HL-60 (cell line): ENCODE measurements at regions not wholly inside any gene's neighbourhood (a gene's known extent, or its start where the extent isn't known, plus 50 kb on each side); places are given as distances from the start of the nearest gene placed in this dataset.

ENCODE experiments used
- DNase-seq, 2 experiments: peaks; one replicate each; pipeline ENCODE4 v3.0.0-alpha.2; 2010 to 2020; ENCODE audit warnings: low read depth in 1 of 2, low spot score in 1 of 2
- H3K27ac ChIP-seq: fragments of 250-450 bp; sonication (Bioruptor Pico); replicated peaks from 2 replicates; pipeline ENCODE4 v1.5.1; 2020; ENCODE audit warnings: mild to moderate bottlenecking, moderate library complexity
- H3K27me3 ChIP-seq: fragments of 250-450 bp; sonication (Bioruptor Pico); 2 replicates; pipeline ENCODE4 v1.5.1; 2021; ENCODE audit warnings: mild to moderate bottlenecking, moderate library complexity; ENCODE audit not compliant: insufficient read depth, poor library complexity, severe bottlenecking
- H3K4me3 ChIP-seq: replicated peaks from 2 replicates; pipeline ENCODE4 v1.5.1; 2011; ENCODE audit warnings: mild to moderate bottlenecking, control low read depth, low read length; ENCODE audit not compliant: insufficient read depth
- GABPA ChIP-seq: IDR thresholded peaks from 2 replicates; pipeline ENCODE4 v1.6.1; 2012; ENCODE audit warnings: low read depth
- POLR2AphosphoS5 ChIP-seq: IDR thresholded peaks from 2 replicates; pipeline ENCODE4 v1.6.1; 2012; ENCODE audit warnings: low read depth
- SPI1 ChIP-seq: IDR thresholded peaks from 2 replicates; pipeline ENCODE4 v1.6.1; 2012; ENCODE audit warnings: low read depth, mild to moderate bottlenecking, borderline replicate concordance
- TF ChIP-seq, protein P1 (sequence below): IDR thresholded peaks from one replicate; pipeline ENCODE4 v1.5.1; 2011; ENCODE audit warnings: low read length, control low read depth, inconsistent platforms; ENCODE audit not compliant: insufficient read depth
- TF ChIP-seq, protein P2 (sequence below): IDR thresholded peaks from 2 replicates; pipeline ENCODE4 v1.6.1; 2012; ENCODE audit warnings: low read depth; ENCODE audit not compliant: insufficient replicate concordance

DNA sequence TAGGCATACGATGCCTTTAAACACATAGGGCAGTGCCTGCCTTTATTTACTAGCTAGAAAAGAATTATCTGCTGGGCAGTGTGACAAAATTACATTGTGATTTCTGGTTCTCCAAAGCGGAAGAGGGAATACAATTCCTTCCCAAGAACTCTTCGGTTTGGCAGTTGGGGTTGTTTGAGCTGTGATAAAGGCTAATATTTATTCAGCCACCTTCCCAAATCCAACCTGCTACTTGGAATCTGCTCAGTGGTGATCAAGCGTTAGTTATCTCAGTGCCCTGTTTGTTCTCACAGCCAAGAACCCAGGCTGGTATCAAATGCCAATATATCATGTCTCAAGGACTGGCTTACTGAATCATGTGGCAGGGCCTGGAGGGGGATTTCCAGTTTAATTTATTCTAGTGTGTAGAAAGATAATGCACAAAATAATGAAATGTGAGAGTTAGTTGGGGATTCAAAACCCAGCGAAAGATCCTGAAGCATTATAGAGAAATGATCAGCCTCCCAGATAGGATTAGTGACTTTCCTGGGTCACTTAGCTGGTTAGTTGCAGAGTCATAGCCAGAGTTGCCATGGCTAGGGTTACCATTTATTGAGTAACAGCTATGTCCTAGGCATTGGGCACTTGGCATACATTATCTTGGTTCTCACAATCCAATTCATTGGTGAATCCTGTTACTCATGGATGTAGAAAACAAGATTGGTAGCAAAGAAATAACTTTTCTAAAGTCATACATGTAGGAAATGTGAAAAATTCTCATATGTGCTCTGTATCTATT, 457.0 kb upstream of the KLF4 start:
- DNase-seq: peak; percentile 17 to 25
- H3K4me3 ChIP-seq: no peak overlapping the region
- no peak overlapping the region for H3K27ac ChIP-seq
- no peaks in the 10 kb centered on the region for H3K27me3 ChIP-seq
- TF ChIP-seq, protein P1, sequence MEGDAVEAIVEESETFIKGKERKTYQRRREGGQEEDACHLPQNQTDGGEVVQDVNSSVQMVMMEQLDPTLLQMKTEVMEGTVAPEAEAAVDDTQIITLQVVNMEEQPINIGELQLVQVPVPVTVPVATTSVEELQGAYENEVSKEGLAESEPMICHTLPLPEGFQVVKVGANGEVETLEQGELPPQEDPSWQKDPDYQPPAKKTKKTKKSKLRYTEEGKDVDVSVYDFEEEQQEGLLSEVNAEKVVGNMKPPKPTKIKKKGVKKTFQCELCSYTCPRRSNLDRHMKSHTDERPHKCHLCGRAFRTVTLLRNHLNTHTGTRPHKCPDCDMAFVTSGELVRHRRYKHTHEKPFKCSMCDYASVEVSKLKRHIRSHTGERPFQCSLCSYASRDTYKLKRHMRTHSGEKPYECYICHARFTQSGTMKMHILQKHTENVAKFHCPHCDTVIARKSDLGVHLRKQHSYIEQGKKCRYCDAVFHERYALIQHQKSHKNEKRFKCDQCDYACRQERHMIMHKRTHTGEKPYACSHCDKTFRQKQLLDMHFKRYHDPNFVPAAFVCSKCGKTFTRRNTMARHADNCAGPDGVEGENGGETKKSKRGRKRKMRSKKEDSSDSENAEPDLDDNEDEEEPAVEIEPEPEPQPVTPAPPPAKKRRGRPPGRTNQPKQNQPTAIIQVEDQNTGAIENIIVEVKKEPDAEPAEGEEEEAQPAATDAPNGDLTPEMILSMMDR: no peak
- no peak for TF ChIP-seq POLR2AphosphoS5
- TF ChIP-seq GABPA: no peak
- no peak for TF ChIP-seq SPI1
- TF ChIP-seq, protein P2, sequence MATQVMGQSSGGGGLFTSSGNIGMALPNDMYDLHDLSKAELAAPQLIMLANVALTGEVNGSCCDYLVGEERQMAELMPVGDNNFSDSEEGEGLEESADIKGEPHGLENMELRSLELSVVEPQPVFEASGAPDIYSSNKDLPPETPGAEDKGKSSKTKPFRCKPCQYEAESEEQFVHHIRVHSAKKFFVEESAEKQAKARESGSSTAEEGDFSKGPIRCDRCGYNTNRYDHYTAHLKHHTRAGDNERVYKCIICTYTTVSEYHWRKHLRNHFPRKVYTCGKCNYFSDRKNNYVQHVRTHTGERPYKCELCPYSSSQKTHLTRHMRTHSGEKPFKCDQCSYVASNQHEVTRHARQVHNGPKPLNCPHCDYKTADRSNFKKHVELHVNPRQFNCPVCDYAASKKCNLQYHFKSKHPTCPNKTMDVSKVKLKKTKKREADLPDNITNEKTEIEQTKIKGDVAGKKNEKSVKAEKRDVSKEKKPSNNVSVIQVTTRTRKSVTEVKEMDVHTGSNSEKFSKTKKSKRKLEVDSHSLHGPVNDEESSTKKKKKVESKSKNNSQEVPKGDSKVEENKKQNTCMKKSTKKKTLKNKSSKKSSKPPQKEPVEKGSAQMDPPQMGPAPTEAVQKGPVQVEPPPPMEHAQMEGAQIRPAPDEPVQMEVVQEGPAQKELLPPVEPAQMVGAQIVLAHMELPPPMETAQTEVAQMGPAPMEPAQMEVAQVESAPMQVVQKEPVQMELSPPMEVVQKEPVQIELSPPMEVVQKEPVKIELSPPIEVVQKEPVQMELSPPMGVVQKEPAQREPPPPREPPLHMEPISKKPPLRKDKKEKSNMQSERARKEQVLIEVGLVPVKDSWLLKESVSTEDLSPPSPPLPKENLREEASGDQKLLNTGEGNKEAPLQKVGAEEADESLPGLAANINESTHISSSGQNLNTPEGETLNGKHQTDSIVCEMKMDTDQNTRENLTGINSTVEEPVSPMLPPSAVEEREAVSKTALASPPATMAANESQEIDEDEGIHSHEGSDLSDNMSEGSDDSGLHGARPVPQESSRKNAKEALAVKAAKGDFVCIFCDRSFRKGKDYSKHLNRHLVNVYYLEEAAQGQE: no peak

- TF ChIP-seq, protein P1: no peak
- TF ChIP-seq POLR2AphosphoS5: no peak
- TF ChIP-seq GABPA: no peak
- no peak for TF ChIP-seq SPI1
- TF ChIP-seq, protein P2: no peak
- Histone ChIP-seq H3K27me3 (no peaks in the 10 kb centered on the region), H3K27ac (no peak overlapping the region), H3K4me3 (no peak overlapping the region)
- no peak for DNase-seq
Observed at GRCh38 chr9:107945961-107946360, 456.4 kb upstream of the KLF4 start.

DNA sequence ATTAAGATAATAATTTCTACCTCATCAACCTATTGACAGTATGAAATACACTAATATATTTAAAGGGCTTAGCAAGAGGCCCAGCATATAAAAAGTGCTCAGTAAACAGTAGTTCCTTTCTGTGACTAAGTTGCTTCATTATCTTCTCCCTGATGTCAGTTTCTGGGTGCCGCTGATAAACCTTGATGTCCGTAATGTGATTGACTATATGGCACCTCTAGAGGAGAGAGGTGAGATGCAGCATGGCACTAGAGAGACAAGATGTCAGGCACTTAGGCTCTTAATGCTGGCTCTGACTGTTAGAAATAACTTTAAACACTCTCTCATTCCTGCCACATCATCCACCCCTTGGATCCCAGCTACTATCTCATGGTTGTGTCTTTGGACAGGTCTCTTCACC, 455.9 kb upstream of the KLF4 start:
- TF ChIP-seq SPI1 (no peak), POLR2AphosphoS5 (no peak), GABPA (no peak)
- TF ChIP-seq, protein P1: no peak
- TF ChIP-seq, protein P2: no peak
- Histone ChIP-seq H3K27me3 (no peaks in the 10 kb centered on the region), H3K4me3 (no peak overlapping the region), H3K27ac (no peak overlapping the region)
- DNase-seq: no peak
